ENCODE measurements at regions not wholly inside any gene's neighbourhood (a gene's known extent, or its start where the extent isn't known, plus 50 kb on each side); places are given as distances from the start of the nearest gene placed in this dataset.

- Histone ChIP-seq H3K27ac (ENCODE audit: extremely low read depth, low read depth, low read length) (no peak overlapping the region), H3K9me3 (ENCODE audit: control insufficient read depth, insufficient read depth, low read depth, low read length) (no peaks in the 10 kb centered on the region), H3K4me1 (ENCODE audit: control insufficient read depth, insufficient read depth, low read length) (no peaks in the 10 kb centered on the region), H3K4me3 (ENCODE audit: low read depth, low read length) (no peak overlapping the region), H3K36me3 (ENCODE audit: control insufficient read depth in 2 of 2, insufficient read depth in 1 of 2, low read length in 2 of 2) (no peaks in the 10 kb centered on the region)
- TF ChIP-seq ZNF16 (tag by site-specific recombination; IDR thresholded peaks at IDR 0.05; ENCODE audit: low read depth) (no peak), ZNF239 (tag by site-specific recombination; IDR thresholded peaks at IDR 0.05) (no peak), WT1 (tag by site-specific recombination; IDR thresholded peaks at IDR 0.05) (no peak), ZNF48 (tag by site-specific recombination; IDR thresholded peaks at IDR 0.05) (no peak), ZFHX2 (tag by site-specific recombination; conservative IDR thresholded peaks at IDR 0.05) (no peak), ZNF24 (tag by site-specific recombination; IDR thresholded peaks at IDR 0.05) (no peak), OVOL3 (tag by site-specific recombination; IDR thresholded peaks at IDR 0.05) (no peak), ZNF211 (tag by site-specific recombination; IDR thresholded peaks at IDR 0.05; ENCODE audit: low read depth) (no peak), KLF17 (tag by site-specific recombination; IDR thresholded peaks at IDR 0.05) (no peak), SP3 (tag by site-specific recombination; IDR thresholded peaks at IDR 0.05) (no peak), ZNF658 (tag by site-specific recombination; IDR thresholded peaks at IDR 0.05) (no peak), ZNF837 (tag by site-specific recombination; IDR thresholded peaks at IDR 0.05) (no peak), ZNF670 (tag by site-specific recombination; IDR thresholded peaks at IDR 0.05; ENCODE audit: low read depth) (no peak), ZNF155 (tag by site-specific recombination; IDR thresholded peaks at IDR 0.05) (no peak)
- POLR2A ChIA-PET: no interaction called here
- CTCF ChIA-PET: interaction anchor here (0.6 kb wide), 1 partner anchor 61 kb away, joined by 3 read pairs; no protein-coding TSS in a partner anchor
These were observed 490.5 kb upstream of the CHRM3 start for GRCh38 chr1:238895911-238896310.

GRCh38 chr1:238892612-238893011, 493.8 kb upstream of the CHRM3 start:
- no peak for TF ChIP-seq ZNF513 (tag by site-specific recombination; IDR thresholded peaks at IDR 0.05)
- no peak for TF ChIP-seq PRDM4 (tag by site-specific recombination; IDR thresholded peaks at IDR 0.05)
- TF ChIP-seq PRDM2 (tag by site-specific recombination; IDR thresholded peaks at IDR 0.05; ENCODE audit: borderline replicate concordance): no peak
- ChIA-PET CTCF (interaction anchor here (0.6 kb wide), 1 partner anchor 1156 kb away, joined by 3 read pairs; no protein-coding TSS in a partner anchor), POLR2A (no interaction called here)
- Histone ChIP-seq H3K36me3 (ENCODE audit: control insufficient read depth in 2 of 2, insufficient read depth in 1 of 2, low read length in 2 of 2) (no peaks in the 10 kb centered on the region), H3K9me3 (ENCODE audit: control insufficient read depth, insufficient read depth, low read depth, low read length) (no peaks in the 10 kb centered on the region), H3K4me3 (ENCODE audit: low read depth, low read length) (no peak overlapping the region), H3K27ac (ENCODE audit: extremely low read depth, low read depth, low read length) (no peak overlapping the region), H3K4me1 (ENCODE audit: control insufficient read depth, insufficient read depth, low read length) (no peaks in the 10 kb centered on the region)
